HepG2 (cell line): ENCODE measurements at regions not wholly inside any gene's neighbourhood (a gene's known extent, or its start where the extent isn't known, plus 50 kb on each side); places are given as distances from the start of the nearest gene placed in this dataset.

ENCODE experiments used
- ATAC-seq: fragments of 200-7000 bp; cut with Tn5 transposase; 3 replicates; pipeline ENCODE4 v1.9.1; 2020; ENCODE audit warnings: mild to moderate bottlenecking, moderate library complexity
- BruUV-seq: library from RNA; stranded (reverse); fragments of 400-500 nt; replicated peaks from 2 replicates; lab custom pipeline; 2021; lab: Mats Ljungman, UMichigan
- CTCF ChIA-PET: fragments of 300-600 bp; formaldehyde crosslinking; extraction: SDS; loops from one replicate; lab custom pipeline; 2021; ENCODE audit warnings: low total read pairs, inconsistent platforms, low intra/inter-chr PET ratio; lab: Yijun Ruan, JAX
- POLR2A ChIA-PET: fragments of 350-600 bp; sonication (Branson Sonifier 250); formaldehyde crosslinking; loops from one replicate; lab custom pipeline; 2020; ENCODE audit warnings: antibody characterized with exemption, inconsistent platforms; lab: Yijun Ruan, JAX
- DNase-seq: peaks from one replicate; pipeline ENCODE4 v3.0.0-alpha.2; 2015; ENCODE audit warnings: low spot score
- FAIRE-seq: peaks from 3 replicates; lab custom pipeline; 2011; peaks lifted over from hg19 to GRCh38; lab: Jason Lieb, UNC
- H2AFZ ChIP-seq: one replicate; pipeline ENCODE4 v1.6.1; 2011; ENCODE audit warnings: low read length, inconsistent platforms
- H3K27ac ChIP-seq: fragments of 300-600 bp; 3 replicates; pipeline ENCODE4 v1.8.0; 2011; ENCODE audit warnings: mixed run types, mild to moderate bottlenecking, mixed read lengths, low read length, inconsistent platforms; ENCODE audit not compliant: insufficient read depth; ENCODE audit errors: extremely low read length
- H3K27me3 ChIP-seq, 2 experiments: fragments of 200-600 bp in 1 of 2; 2 replicates in 1 of 2; 3 replicates in 1 of 2; pipeline versions ENCODE4 v1.6.0 to v1.8.0; 2011; ENCODE audit warnings: low read length in 2 of 2, mild to moderate bottlenecking in 2 of 2, moderate library complexity in 2 of 2, inconsistent platforms in 1 of 2; ENCODE audit not compliant: insufficient read depth in 2 of 2, control insufficient read depth in 1 of 2
- H3K36me3 ChIP-seq, 2 experiments: fragments of 200-600 bp in 1 of 2; replicated peaks in 1 of 2; 2 replicates in 1 of 2; 3 replicates in 1 of 2; pipeline versions ENCODE4 v1.5.1 to v1.8.0; 2011; ENCODE audit warnings: low read length in 2 of 2, inconsistent platforms in 1 of 2; ENCODE audit not compliant: insufficient read depth in 2 of 2, control insufficient read depth in 1 of 2
- H3K4me1 ChIP-seq: 2 replicates; pipeline ENCODE4 v1.5.1; 2012; ENCODE audit warnings: low read length, inconsistent platforms; ENCODE audit not compliant: insufficient read depth
- H3K4me2 ChIP-seq: 2 replicates; pipeline ENCODE4 v1.6.0; 2011; ENCODE audit warnings: low read depth, low read length, inconsistent platforms
- H3K4me3 ChIP-seq, 3 experiments: fragments of 200-600 bp in 1 of 3; sonication (generic), shearing (Covaris generic) in 1 of 3; replicated peaks in 1 of 3; 2 replicates each; pipeline ENCODE4 v1.5.1; 2011 to 2016; ENCODE audit warnings: low read length in 3 of 3, inconsistent platforms in 2 of 3, low read depth in 2 of 3, mild to moderate bottlenecking in 2 of 3, control low read depth in 1 of 3, mixed read lengths in 1 of 3; ENCODE audit not compliant: insufficient read depth in 1 of 3
- H3K79me2 ChIP-seq: one replicate; pipeline ENCODE4 v1.6.1; 2011; ENCODE audit warnings: low read length, inconsistent platforms; ENCODE audit not compliant: insufficient read depth
- H3K9ac ChIP-seq: 2 replicates; pipeline ENCODE4 v1.6.0; 2011; ENCODE audit warnings: mild to moderate bottlenecking, low read depth, low read length, inconsistent platforms; ENCODE audit not compliant: insufficient read depth
- H3K9me3 ChIP-seq: 2 replicates; pipeline ENCODE4 v1.5.1; 2012; ENCODE audit warnings: mild to moderate bottlenecking, low read length
- H4K20me1 ChIP-seq: 2 replicates; pipeline ENCODE4 v1.6.0; 2011; ENCODE audit warnings: inconsistent platforms, mild to moderate bottlenecking, low read length, moderate library complexity; ENCODE audit not compliant: insufficient read depth
- GMEB1 ChIP-seq: sonication (generic); formaldehyde crosslinking; IDR thresholded peaks from 2 replicates; pipeline ENCODE4 v1.5.1; 2020; ENCODE audit warnings: missing genetic modification reagents, mild to moderate bottlenecking, borderline replicate concordance
- MNT ChIP-seq: fragments of 450-650 bp; IDR thresholded peaks from 2 replicates; pipeline ENCODE4 v1.6.1; 2016
- PHF20 ChIP-seq: sonication (generic); formaldehyde crosslinking; IDR thresholded peaks from 2 replicates; pipeline ENCODE4 v1.5.0; 2020; ENCODE audit warnings: mild to moderate bottlenecking, missing genetic modification reagents
- ZBTB3 ChIP-seq: sonication (generic); formaldehyde crosslinking; IDR thresholded peaks from 2 replicates; pipeline ENCODE4 v1.4.0; 2020; ENCODE audit warnings: low read depth, mild to moderate bottlenecking, moderate library complexity, missing genetic modification reagents, borderline replicate concordance
- ZNF570 ChIP-seq: sonication (generic); formaldehyde crosslinking; IDR thresholded peaks from 2 replicates; pipeline ENCODE4 v1.4.0; 2020; ENCODE audit warnings: mild to moderate bottlenecking, missing genetic modification reagents, borderline replicate concordance
- ZNF83 ChIP-seq: sonication (generic); formaldehyde crosslinking; IDR thresholded peaks from 2 replicates; pipeline ENCODE4 v1.4.0; 2020; ENCODE audit warnings: missing genetic modification reagents, mild to moderate bottlenecking, borderline replicate concordance
- in situ Hi-C: cut with HindIII; loops from 2 replicates; pipeline ENCODE4 v1.10.0; 2017; ENCODE audit warnings: low pct_unique_long_range_greater_than_20kb; ENCODE audit not compliant: extremely low pct_ligation_motif_present
- intact Hi-C: fragments of 100-400 bp; cut with micrococcal nuclease; formaldehyde crosslinking; loops from one replicate; pipeline ENCODE4 v1.10.0; 2022; ENCODE audit not compliant: unreplicated experiment

- Histone ChIP-seq H3K36me3 (no peaks in the 10 kb centered on the region), H3K4me2 (no peak overlapping the region), H3K4me3 (no peak overlapping the region), H3K27me3 (no peaks in the 10 kb centered on the region), H3K9ac (no peak overlapping the region), H3K4me1 (no peaks in the 10 kb centered on the region), H3K79me2 (no peaks in the 10 kb centered on the region), H2AFZ (no peak overlapping the region), H3K27ac (no peak overlapping the region), H3K9me3 (peaks cover 70% of the 10 kb centered on the region), H4K20me1 (no peaks in the 10 kb centered on the region)
- DNase-seq (no peak), FAIRE-seq (no peak), ATAC-seq (no peak)
- BruUV-seq, result no TSS peak
- intact Hi-C loops, result no loop called here
- TF ChIP-seq GMEB1 (CRISPR knock-in tag), result no peak
- TF ChIP-seq ZNF83 (CRISPR knock-in tag), result no peak
- no peak for TF ChIP-seq ZNF570 (CRISPR knock-in tag)
- no peak for TF ChIP-seq PHF20
- TF ChIP-seq ZBTB3 (CRISPR knock-in tag), result no peak
- no peak for TF ChIP-seq MNT
- ChIA-PET POLR2A (no interaction called here), CTCF (no interaction called here)
- in situ Hi-C loops, result no loop called here
Measured at GRCh38 chr12:72815421-72815820, 543.3 kb downstream of the TRHDE start.
